Ovary (tissue), 7 donors: ENCODE measurements at regions not wholly inside any gene's neighbourhood (a gene's known extent, or its start where the extent isn't known, plus 50 kb on each side); places are given as distances from the start of the nearest gene placed in this dataset.

Experiments
- DNase-seq, 5 donors: peaks; one replicate each; pipeline ENCODE4 v3.0.0-alpha.2; 2019 to 2020
- H3K27ac ChIP-seq, 2 donors: fragments of 200-600 bp; one replicate each; pipeline versions ENCODE4 v1.5.1 to v1.8.0; 2019 to 2022
- H3K27me3 ChIP-seq: fragments of 200-600 bp; one replicate; pipeline ENCODE4 v1.8.0; 2022
- H3K36me3 ChIP-seq: fragments of 200-600 bp; sonication (generic); one replicate; pipeline ENCODE4 v1.5.1; 2019
- H3K4me1 ChIP-seq: one replicate; pipeline ENCODE4 v1.8.1; 2013; ENCODE audit warnings: mild to moderate bottlenecking, moderate library complexity; ENCODE audit not compliant: insufficient read depth
- H3K4me3 ChIP-seq: fragments of 200-600 bp; sonication (generic); one replicate; pipeline ENCODE4 v1.5.1; 2017
- H3K9me3 ChIP-seq, 2 donors: fragments of 200-600 bp in 1 of 2; sonication (generic) in 1 of 2; one replicate each; pipeline versions ENCODE4 v1.5.1 to v1.8.1; 2013 to 2019; ENCODE audit warnings: mild to moderate bottlenecking in 1 of 2, moderate library complexity in 1 of 2
- EP300 ChIP-seq: sonication (generic); formaldehyde crosslinking; IDR thresholded peaks from one replicate; pipeline ENCODE4 v1.6.1; 2017; ENCODE audit warnings: antibody characterized with exemption
- POLR2A ChIP-seq: fragments of 450-650 bp; IDR thresholded peaks from one replicate; pipeline ENCODE4 v1.6.1; 2017; ENCODE audit warnings: antibody characterized with exemption, mild to moderate bottlenecking, moderate library complexity
- WGBS, 3 donors: extraction: QIAGEN DNeasy Blood & Tissue Kit in 1 of 3; methylation state at CpG; one replicate each; pipeline versions ENCODE4 v1.1.5 to v1.1.7; 2013 to 2017; 5-methylcytosine and 5-hydroxymethylcytosine counted together
- intact Hi-C, 4 donors: fragments of 100-400 bp; cut with DNase I; formaldehyde crosslinking; loops; one replicate each; pipeline versions ENCODE4 v1.11.0 to v1.15.1; 2022 to 2023
- TF ChIP-seq, protein P1 (sequence below), 3 donors: fragments of 450-650 bp in 2 of 3; fragments of 200-600 bp in 1 of 3; IDR thresholded peaks; one replicate each; pipeline versions ENCODE4 v1.5.1 to v1.8.0; 2016 to 2022; ENCODE audit warnings: antibody characterized with exemption in 3 of 3, mild to moderate bottlenecking in 1 of 3
- donor health status: DM: no; HTN: no; CAD: no; lungs with moderate emphysema.
- donor health status: DM: no; HTN: no; CAD: no.
- donor health status: Bipolar disorder and iron deficiency.
- donor health status: DM: no; HTN: no; CAD: no.
- donor health status: DM: yes; HTN: yes; CAD: no.

DNA sequence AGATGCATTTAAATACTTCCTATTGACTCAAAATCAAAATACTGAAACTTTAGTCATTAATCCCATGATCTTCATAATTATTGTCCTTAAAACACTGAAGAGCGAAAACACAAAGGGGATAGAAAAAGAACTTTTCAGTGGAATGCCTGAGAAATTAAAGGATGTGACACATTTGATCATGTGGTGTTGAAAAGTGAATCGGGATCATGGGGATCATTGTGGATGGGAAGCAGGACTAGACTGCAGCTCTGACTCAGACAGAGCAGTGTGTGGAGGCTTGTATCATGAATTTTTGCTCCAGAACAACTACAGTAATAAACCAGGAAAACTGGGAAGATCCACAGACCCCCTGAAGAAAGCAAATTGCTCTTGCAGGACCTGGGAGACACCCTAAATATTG, 161.1 kb upstream of the CXADR start:
- intact Hi-C loops = no loop called here
- Histone ChIP-seq H3K9me3 (no peaks in the 10 kb centered on the region), H3K4me1 (no peaks in the 10 kb centered on the region), H3K27ac (no peak overlapping the region), H3K4me3 (no peak overlapping the region), H3K27me3 (no peaks in the 10 kb centered on the region), H3K36me3 (no peaks in the 10 kb centered on the region)
- DNase-seq = no peak
- 92 to 96% (median 93%) methylated on average over 2 of the region's 2 CpGs for WGBS, 3 donors
- TF ChIP-seq POLR2A (no peak), EP300 (no peak)
- TF ChIP-seq, protein P1, sequence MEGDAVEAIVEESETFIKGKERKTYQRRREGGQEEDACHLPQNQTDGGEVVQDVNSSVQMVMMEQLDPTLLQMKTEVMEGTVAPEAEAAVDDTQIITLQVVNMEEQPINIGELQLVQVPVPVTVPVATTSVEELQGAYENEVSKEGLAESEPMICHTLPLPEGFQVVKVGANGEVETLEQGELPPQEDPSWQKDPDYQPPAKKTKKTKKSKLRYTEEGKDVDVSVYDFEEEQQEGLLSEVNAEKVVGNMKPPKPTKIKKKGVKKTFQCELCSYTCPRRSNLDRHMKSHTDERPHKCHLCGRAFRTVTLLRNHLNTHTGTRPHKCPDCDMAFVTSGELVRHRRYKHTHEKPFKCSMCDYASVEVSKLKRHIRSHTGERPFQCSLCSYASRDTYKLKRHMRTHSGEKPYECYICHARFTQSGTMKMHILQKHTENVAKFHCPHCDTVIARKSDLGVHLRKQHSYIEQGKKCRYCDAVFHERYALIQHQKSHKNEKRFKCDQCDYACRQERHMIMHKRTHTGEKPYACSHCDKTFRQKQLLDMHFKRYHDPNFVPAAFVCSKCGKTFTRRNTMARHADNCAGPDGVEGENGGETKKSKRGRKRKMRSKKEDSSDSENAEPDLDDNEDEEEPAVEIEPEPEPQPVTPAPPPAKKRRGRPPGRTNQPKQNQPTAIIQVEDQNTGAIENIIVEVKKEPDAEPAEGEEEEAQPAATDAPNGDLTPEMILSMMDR (IDR thresholded peaks at IDR 0.05) = no peak

- no peak overlapping the region for H3K4me3 ChIP-seq
- H3K4me1 ChIP-seq = no peaks in the 10 kb centered on the region
- H3K27me3 ChIP-seq = no peaks in the 10 kb centered on the region
- H3K36me3 ChIP-seq = no peaks in the 10 kb centered on the region
- no peak for TF ChIP-seq EP300
- TF ChIP-seq, protein P1 (IDR thresholded peaks at IDR 0.05) = no peak
- no peak for TF ChIP-seq POLR2A
- no peaks in the 10 kb centered on the region for H3K9me3 ChIP-seq
- no peak overlapping the region for H3K27ac ChIP-seq
- WGBS, 3 donors = 73 to 82% (median 81%) methylated on average over 3 of the region's 3 CpGs
- no peak for DNase-seq
- intact Hi-C loops = no loop called here
Observed at GRCh38 chr21:17352996-17353655, 159.7 kb upstream of the CXADR start.

GRCh38 chr21:17359781-17360180, 153.1 kb upstream of the CXADR start:
- no peaks in the 10 kb centered on the region for H3K4me1 ChIP-seq
- no peaks in the 10 kb centered on the region for H3K9me3 ChIP-seq
- no peak overlapping the region for H3K27ac ChIP-seq
- TF ChIP-seq, protein P1 (IDR thresholded peaks at IDR 0.05) = no peak
- TF ChIP-seq EP300 (no peak), POLR2A (no peak)
- WGBS, 3 donors = 88 to 96% (median 94%) methylated on average over 2 of the region's 2 CpGs
- no peaks in the 10 kb centered on the region for H3K27me3 ChIP-seq
- intact Hi-C loops = no loop called here
- no peak for DNase-seq
- no peaks in the 10 kb centered on the region for H3K36me3 ChIP-seq
- no peak overlapping the region for H3K4me3 ChIP-seq

DNA sequence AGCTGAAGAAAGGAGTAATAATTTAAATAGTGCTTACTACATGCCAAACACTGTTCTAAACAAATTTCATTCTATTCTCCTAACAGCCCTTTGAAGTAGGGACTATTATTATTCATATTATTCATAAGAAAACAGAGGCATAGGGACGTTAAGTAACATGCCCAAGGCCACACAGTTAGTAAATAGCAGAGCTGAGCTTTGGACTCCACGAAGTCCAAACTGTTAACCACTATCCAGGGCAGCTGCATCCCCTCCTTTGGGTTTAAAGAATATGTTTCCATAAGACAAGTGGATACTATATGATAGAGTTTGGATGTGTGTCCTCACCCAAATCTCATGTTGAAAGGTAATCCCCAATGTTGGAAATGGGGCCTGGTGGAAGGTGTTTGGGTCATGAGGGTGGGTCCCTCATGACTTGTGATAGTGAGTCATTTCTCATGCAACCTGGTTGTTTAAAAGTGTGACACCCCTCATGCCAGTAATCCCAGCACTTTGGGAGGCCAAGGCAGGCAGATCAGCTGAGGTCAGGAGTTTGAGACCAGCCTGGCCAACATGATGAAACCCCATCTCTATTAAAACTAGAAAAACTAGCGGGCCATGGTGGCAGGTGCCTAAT, 144.0 kb upstream of the CXADR start:
- Histone ChIP-seq H3K4me3 (no peak overlapping the region), H3K27me3 (no peaks in the 10 kb centered on the region), H3K4me1 (no peaks in the 10 kb centered on the region), H3K27ac (no peak overlapping the region), H3K36me3 (no peaks in the 10 kb centered on the region), H3K9me3 (no peaks in the 10 kb centered on the region)
- 35 to 41% (median 38%) methylated on average over 3 of the region's 3 CpGs for WGBS, 3 donors
- DNase-seq = no peak
- intact Hi-C loops = no loop called here
- TF ChIP-seq EP300 (no peak), POLR2A (no peak)
- TF ChIP-seq, protein P1 (IDR thresholded peaks at IDR 0.05) = no peak
